H1 (cell line): ENCODE measurements at regions not wholly inside any gene's neighbourhood (a gene's known extent, or its start where the extent isn't known, plus 50 kb on each side); places are given as distances from the start of the nearest gene placed in this dataset.
A peak's percentile ranks its signal among the peaks of the same experiment; 100 is the strongest.

Source experiments
- CTCF ChIA-PET: fragments of 300-600 bp; sonication (Branson Sonifier 250); formaldehyde crosslinking; loops from one replicate; lab custom pipeline; 2021; ENCODE audit not compliant: partially characterized antibody; lab: Charles Lee
- POLR2A ChIA-PET: fragments of 300-600 bp; sonication (Branson Sonifier 250); formaldehyde crosslinking; loops from one replicate; lab custom pipeline; 2021; ENCODE audit warnings: inconsistent platforms; ENCODE audit not compliant: partially characterized antibody; lab: Charles Lee
- DNase-seq, 2 experiments: peaks; one replicate each; pipeline versions ENCODE4 v3.0.0 to v3.0.0-alpha.2; 2010 to 2022; ENCODE audit warnings: low spot score in 2 of 2, low read depth in 1 of 2, mixed read lengths in 1 of 2
- FAIRE-seq: peaks from 2 replicates; lab custom pipeline; 2011; peaks lifted over from hg19 to GRCh38; lab: Jason Lieb, UNC
- H2AFZ ChIP-seq: 2 replicates; pipeline ENCODE4 v1.8.1; 2012; ENCODE audit warnings: low read length, inconsistent platforms
- H2AK5ac ChIP-seq: 2 replicates; pipeline ENCODE4 v1.6.1; 2013; ENCODE audit warnings: low read depth, low read length
- H2BK120ac ChIP-seq: replicated peaks from 2 replicates; pipeline ENCODE3; 2013; ENCODE audit warnings: low read depth, low read length, inconsistent platforms
- H2BK12ac ChIP-seq: 2 replicates; pipeline ENCODE4 v1.6.1; 2013; ENCODE audit warnings: low read depth, low read length
- H2BK15ac ChIP-seq: 2 replicates; pipeline ENCODE4 v1.6.1; 2013; ENCODE audit warnings: low read length
- H2BK20ac ChIP-seq: 2 replicates; pipeline ENCODE4 v1.6.1; 2013; ENCODE audit warnings: low read length
- H2BK5ac ChIP-seq: 2 replicates; pipeline ENCODE4 v1.6.1; 2013; ENCODE audit warnings: low read depth, low read length
- H3K14ac ChIP-seq: 2 replicates; pipeline ENCODE4 v1.6.1; 2013; ENCODE audit warnings: inconsistent platforms; ENCODE audit not compliant: insufficient read length
- H3K18ac ChIP-seq: 2 replicates; pipeline ENCODE4 v1.6.1; 2013; ENCODE audit warnings: low read length; ENCODE audit errors: extremely low read depth
- H3K23ac ChIP-seq: 2 replicates; pipeline ENCODE4 v1.6.1; 2013; ENCODE audit warnings: inconsistent platforms; ENCODE audit not compliant: insufficient read length
- H3K23me2 ChIP-seq: 2 replicates; pipeline ENCODE4 v1.6.1; 2013; ENCODE audit warnings: low read depth, low read length
- H3K27ac ChIP-seq: 2 replicates; pipeline ENCODE4 v1.6.1; 2011; ENCODE audit warnings: low read depth, low read length, inconsistent platforms
- H3K27me3 ChIP-seq, 4 experiments: replicated peaks in 1 of 4; 1 replicate in 1 of 4; 2 replicates in 3 of 4; pipeline versions ENCODE4 v1.6.1 to v1.8.1; 2011 to 2013; ENCODE audit warnings: low read length in 3 of 4, mild to moderate bottlenecking in 3 of 4, inconsistent platforms in 2 of 4, mixed read lengths in 2 of 4, moderate library complexity in 1 of 4; ENCODE audit not compliant: control insufficient read depth in 3 of 4, insufficient read depth in 3 of 4; ENCODE audit errors: extremely low read depth in 1 of 4
- H3K36me3 ChIP-seq, 4 experiments: 2 replicates each; pipeline versions ENCODE4 v1.6.1 to v1.8.1; 2011 to 2013; ENCODE audit warnings: mild to moderate bottlenecking in 4 of 4, low read length in 3 of 4, moderate library complexity in 2 of 4, control low read depth in 1 of 4, inconsistent platforms in 1 of 4; ENCODE audit not compliant: insufficient read depth in 4 of 4, control insufficient read depth in 2 of 4
- H3K4ac ChIP-seq: replicated peaks from 2 replicates; pipeline ENCODE3; 2013; ENCODE audit warnings: low read length, low read depth, mixed read lengths, inconsistent platforms; ENCODE audit not compliant: insufficient read length
- H3K4me1 ChIP-seq, 4 experiments: replicated peaks in 1 of 4; 1 replicate in 1 of 4; 2 replicates in 3 of 4; pipeline versions ENCODE4 v1.6.1 to v1.8.1; 2011 to 2013; ENCODE audit warnings: low read length in 3 of 4, inconsistent platforms in 2 of 4, mixed read lengths in 1 of 4; ENCODE audit not compliant: insufficient read depth in 4 of 4, control insufficient read depth in 3 of 4
- H3K4me2 ChIP-seq, 2 experiments: 2 replicates each; pipeline versions ENCODE4 v1.6.1 to v1.8.1; 2011 to 2013; ENCODE audit warnings: low read depth in 2 of 2, low read length in 2 of 2, control low read depth in 1 of 2, inconsistent platforms in 1 of 2, mild to moderate bottlenecking in 1 of 2; ENCODE audit not compliant: insufficient read depth in 1 of 2
- H3K4me3 ChIP-seq, 4 experiments: fragments of 200-600, 300-600 bp in 1 of 4; sonication (generic), shearing (Covaris generic), sonication (Bioruptor Twin) in 1 of 4; 2 replicates each; pipeline versions ENCODE4 v1.5.1 to v1.8.1; 2011 to 2016; ENCODE audit warnings: low read length in 4 of 4, low read depth in 3 of 4, control low read depth in 2 of 4, inconsistent platforms in 2 of 4, mild to moderate bottlenecking in 2 of 4, mixed read lengths in 1 of 4, moderate library complexity in 1 of 4; ENCODE audit not compliant: insufficient read depth in 2 of 4; ENCODE audit errors: extremely low read depth in 1 of 4
- H3K56ac ChIP-seq: replicated peaks from 2 replicates; pipeline ENCODE3; 2013; ENCODE audit warnings: low read depth, mild to moderate bottlenecking, mixed read lengths, low read length, inconsistent platforms; ENCODE audit not compliant: insufficient read length
- H3K79me1 ChIP-seq: 2 replicates; pipeline ENCODE4 v1.6.1; 2013; ENCODE audit warnings: low read depth, low read length, control low read depth
- H3K79me2 ChIP-seq, 2 experiments: 2 replicates each; pipeline versions ENCODE4 v1.6.1 to v1.8.1; 2012 to 2013; ENCODE audit warnings: low read length in 2 of 2, mild to moderate bottlenecking in 2 of 2, inconsistent platforms in 1 of 2; ENCODE audit not compliant: insufficient read depth in 2 of 2, control insufficient read depth in 1 of 2
- H3K9ac ChIP-seq, 4 experiments: replicated peaks in 1 of 4; 1 replicate in 1 of 4; 2 replicates in 3 of 4; pipeline versions ENCODE4 v1.6.1 to v1.8.1; 2011 to 2013; ENCODE audit warnings: low read depth in 3 of 4, low read length in 3 of 4, control low read depth in 2 of 4, mild to moderate bottlenecking in 2 of 4, moderate library complexity in 2 of 4, inconsistent platforms in 1 of 4; ENCODE audit errors: extremely low read depth in 1 of 4
- H3K9me3 ChIP-seq, 2 experiments: 2 replicates each; pipeline versions ENCODE4 v1.6.1 to v1.8.1; 2012 to 2013; ENCODE audit warnings: mild to moderate bottlenecking in 2 of 2, moderate library complexity in 2 of 2, control low read depth in 1 of 2, inconsistent platforms in 1 of 2, low read depth in 1 of 2, low read length in 1 of 2, mixed read lengths in 1 of 2; ENCODE audit not compliant: insufficient read depth in 2 of 2
- H4K20me1 ChIP-seq, 2 experiments: replicated peaks in 1 of 2; 2 replicates each; pipeline versions ENCODE3 to v1.8.1; 2011 to 2013; ENCODE audit warnings: inconsistent platforms in 2 of 2, low read length in 2 of 2, mild to moderate bottlenecking in 1 of 2; ENCODE audit not compliant: insufficient read depth in 2 of 2, control insufficient read depth in 1 of 2
- H4K5ac ChIP-seq: 2 replicates; pipeline ENCODE4 v1.6.1; 2013; ENCODE audit warnings: low read length, low read depth, mixed read lengths, inconsistent platforms; ENCODE audit not compliant: insufficient read length
- H4K8ac ChIP-seq: 2 replicates; pipeline ENCODE4 v1.8.0; 2013; ENCODE audit warnings: mild to moderate bottlenecking, moderate library complexity, low read length, inconsistent platforms; ENCODE audit not compliant: insufficient read depth; ENCODE audit errors: extremely low read depth
- H4K91ac ChIP-seq: replicated peaks from 2 replicates; pipeline ENCODE3; 2013; ENCODE audit warnings: low read length, mixed read lengths, inconsistent platforms; ENCODE audit not compliant: insufficient read length
- BRCA1 ChIP-seq: IDR thresholded peaks from 2 replicates; pipeline ENCODE4 v1.6.1; 2012; ENCODE audit warnings: low read depth, low read length, improper control_type of control experiment
- CEBPB ChIP-seq: IDR thresholded peaks from 2 replicates; pipeline ENCODE4 v1.6.1; 2012; ENCODE audit warnings: low read depth, low read length
- EP300 ChIP-seq, 2 experiments: IDR thresholded peaks; 1 replicate in 1 of 2; 2 replicates in 1 of 2; pipeline ENCODE4 v1.6.1; 2011 to 2012; ENCODE audit warnings: low read depth in 2 of 2, low read length in 2 of 2, mild to moderate bottlenecking in 2 of 2, borderline replicate concordance in 1 of 2, inconsistent platforms in 1 of 2, moderate library complexity in 1 of 2
- GABPA ChIP-seq: IDR thresholded peaks from 2 replicates; pipeline ENCODE4 v1.6.1; 2011; ENCODE audit warnings: mild to moderate bottlenecking, low read length, moderate library complexity, borderline replicate concordance; ENCODE audit not compliant: insufficient read depth
- KDM4A ChIP-seq: IDR thresholded peaks from one replicate; pipeline ENCODE4 v1.7.1; 2012; ENCODE audit warnings: low read depth, mild to moderate bottlenecking, moderate library complexity, low read length, inconsistent platforms; ENCODE audit not compliant: severe bottlenecking
- SP1 ChIP-seq: IDR thresholded peaks from 2 replicates; pipeline ENCODE4 v1.6.1; 2011; ENCODE audit warnings: low read depth, low read length
- SP2 ChIP-seq: IDR thresholded peaks from 2 replicates; pipeline ENCODE4 v1.6.1; 2012; ENCODE audit warnings: mild to moderate bottlenecking, low read length, inconsistent platforms
- TAF7 ChIP-seq: optimal IDR thresholded peaks from 2 replicates; pipeline ENCODE3; 2011; ENCODE audit warnings: low read depth, mild to moderate bottlenecking, inconsistent platforms, low read length, moderate library complexity, borderline replicate concordance
- WGBS, 2 experiments: shearing (Covaris generic) in 1 of 2; methylation state at CpG; one replicate each; pipeline versions ENCODE4 v1.1.6 to v1.1.7; 2013 to 2015; ENCODE audit warnings: low lambda C conversion rate in 2 of 2, mixed read lengths in 2 of 2, inconsistent platforms in 1 of 2, low coverage in 1 of 2, missing lambda C conversion rate in 1 of 2; ENCODE audit not compliant: insufficient replicate concordance in 2 of 2, insufficient coverage in 1 of 2, insufficient read length in 1 of 2; ENCODE audit errors: extremely low coverage in 1 of 2, missing lambda C conversion rate in 1 of 2; 5-methylcytosine and 5-hydroxymethylcytosine counted together

GRCh38 chr2:51263951-51264350, 232.0 kb upstream of the NRXN1 start:
- Histone ChIP-seq H4K8ac (no peak overlapping the region), H3K14ac (no peak overlapping the region), H3K9me3 (no peaks in the 10 kb centered on the region), H2AK5ac (no peak overlapping the region), H4K91ac (no peak overlapping the region)
- WGBS, 2 experiments, result 76% methylated on average over 3 of the region's 3 CpGs; no CpG with 5 or more reads in 1 of the 2 experiments
- no peak for TF ChIP-seq SP2
- no peak for TF ChIP-seq KDM4A
- no peak for TF ChIP-seq BRCA1
- no peak for TF ChIP-seq SP1
- TF ChIP-seq CEBPB, result peak; percentile 34; the same call in 1 of the 2 replicates
- no peak for TF ChIP-seq EP300 (IDR thresholded peaks at IDR 0.05; ENCODE audit: borderline replicate concordance in 1 of 2, low read depth in 2 of 2, low read length in 2 of 2)
- no peak for TF ChIP-seq GABPA
- no peak for TF ChIP-seq TAF7
- TF ChIP-seq, all 59 proteins: peak for 1
- no peak overlapping the region for H2BK12ac ChIP-seq
- H3K79me2 ChIP-seq, result no peaks in the 10 kb centered on the region
- H3K36me3 ChIP-seq, result no peaks in the 10 kb centered on the region; a peak in 1 of 8 replicates
- no peak overlapping the region for H3K23ac ChIP-seq
- no peak overlapping the region for H3K56ac ChIP-seq
- H3K27ac ChIP-seq, result no peak overlapping the region
- H3K18ac ChIP-seq, result no peak overlapping the region
- no peak overlapping the region for H2AFZ ChIP-seq
- ChIA-PET CTCF (no interaction called here), POLR2A (no interaction called here)
- H2BK15ac ChIP-seq, result no peak overlapping the region
- H3K23me2 ChIP-seq, result no peaks in the 10 kb centered on the region
- H4K20me1 ChIP-seq, result no peaks in the 10 kb centered on the region
- no peaks in the 10 kb centered on the region for H3K79me1 ChIP-seq
- H3K4me1 ChIP-seq, result peaks cover 4 to 13% (median 9%) of the 10 kb centered on the region in 4 experiments
- no peak overlapping the region; the same call in 1 of the 2 replicates for H2BK5ac ChIP-seq
- H3K4ac ChIP-seq, result no peak overlapping the region
- H2BK20ac ChIP-seq, result no peak overlapping the region
- H3K4me2 ChIP-seq, result no peak overlapping the region
- H3K4me3 ChIP-seq, result no peak overlapping the region
- H3K27me3 ChIP-seq, result no peaks in the 10 kb centered on the region
- H3K9ac ChIP-seq, result no peak overlapping the region
- H4K5ac ChIP-seq, result no peak overlapping the region
- DNase-seq (no peak), FAIRE-seq (peak; percentile 24)
- H2BK120ac ChIP-seq, result no peak overlapping the region
